Upper lobe of left lung (tissue), 4 donors: ENCODE measurements at regions not wholly inside any gene's neighbourhood (a gene's known extent, or its start where the extent isn't known, plus 50 kb on each side); places are given as distances from the start of the nearest gene placed in this dataset.

Experiments used
- CTCF ChIP-seq, 6 experiments: fragments of 450-650 bp in 4 of 6; fragments of 200-600 bp in 2 of 6; sonication (generic) in 2 of 6; IDR thresholded peaks; one replicate each; pipeline ENCODE4 v1.5.1; 2016 to 2019; ENCODE audit warnings: antibody characterized with exemption in 6 of 6
- POLR2A ChIP-seq, 4 donors: fragments of 450-650 bp; IDR thresholded peaks; one replicate each; pipeline ENCODE4 v1.5.1; 2016 to 2017; ENCODE audit warnings: antibody characterized with exemption in 4 of 4, mild to moderate bottlenecking in 2 of 4

- TF ChIP-seq CTCF (IDR thresholded peaks at IDR 0.05): peak in 4 of 6 experiments; percentile 15 to 37 (median 21)
- TF ChIP-seq POLR2A (IDR thresholded peaks at IDR 0.05): no peak
Measured at GRCh38 chr10:31620226-31621151, 301.5 kb downstream of the ZEB1 start.
